ENCODE measurements at regions not wholly inside any gene's neighbourhood (a gene's known extent, or its start where the extent isn't known, plus 50 kb on each side); places are given as distances from the start of the nearest gene placed in this dataset.

DNA sequence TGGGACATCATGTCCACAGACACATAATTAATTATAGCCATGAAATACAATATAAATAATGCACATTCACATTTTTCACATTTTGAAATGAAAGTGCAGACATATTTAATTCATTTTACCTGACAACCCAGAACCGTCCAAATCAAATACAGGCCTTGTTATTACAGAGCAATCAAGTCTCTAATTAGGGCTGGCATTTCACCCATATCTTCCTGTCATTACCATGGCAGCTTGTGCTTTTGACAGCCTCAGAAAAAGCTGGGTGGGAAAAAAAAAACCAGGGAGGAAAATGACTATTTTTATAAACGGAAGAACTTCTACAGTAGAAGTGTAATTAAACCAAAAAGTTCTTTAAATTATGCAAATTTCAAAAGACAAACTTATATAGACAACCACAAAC, 436.4 kb downstream of the FBXO15 start:
- Mint-ChIP-seq H3K36me3 (no peaks in the 10 kb centered on the region), H3K27ac (no peak overlapping the region), H3K9me3 (peaks cover 0 to 5% (median 0%) of the 10 kb centered on the region in 7 donors), H3K4me3 (no peak overlapping the region), H3K4me1 (no peaks in the 10 kb centered on the region), H3K27me3 (no peaks in the 10 kb centered on the region)
- ATAC-seq (ENCODE audit: low read depth in 2 of 2): no peak
- DNase-seq: no peak

DNA sequence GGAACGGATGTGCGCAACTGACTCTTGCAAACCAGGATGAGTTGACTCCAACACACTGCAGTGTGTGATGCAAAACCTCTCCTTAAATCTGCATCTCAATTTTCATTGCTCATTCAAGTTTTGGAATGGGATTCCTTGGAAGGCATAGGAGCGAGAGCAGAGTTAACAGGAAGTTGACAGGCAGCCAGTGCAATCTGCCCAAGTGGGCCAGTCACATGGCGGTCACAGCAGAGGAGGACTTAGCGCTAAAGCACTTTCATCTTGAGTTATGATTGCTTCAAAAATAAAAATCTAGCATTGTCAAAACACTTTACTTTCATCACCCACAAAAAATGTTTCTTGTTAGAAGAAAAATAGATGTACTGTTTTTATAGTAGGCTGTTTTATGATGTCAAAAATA, 439.0 kb downstream of the FBXO15 start:
- no peak overlapping the region for H3K27ac Mint-ChIP-seq
- no peak for DNase-seq
- peaks cover 0 to 7% (median 0%) of the 10 kb centered on the region in 7 donors for H3K9me3 Mint-ChIP-seq
- ATAC-seq (ENCODE audit: low read depth in 2 of 2): no peak
- no peak overlapping the region for H3K4me3 Mint-ChIP-seq
- H3K27me3 Mint-ChIP-seq: no peaks in the 10 kb centered on the region
- H3K36me3 Mint-ChIP-seq: no peaks in the 10 kb centered on the region
- H3K4me1 Mint-ChIP-seq: no peaks in the 10 kb centered on the region

GRCh38 chr18:73707035-73707434, 440.6 kb downstream of the FBXO15 start:
- H3K27ac Mint-ChIP-seq: no peak overlapping the region
- DNase-seq (no peak), ATAC-seq (ENCODE audit: low read depth in 2 of 2) (no peak)
- H3K36me3 Mint-ChIP-seq: no peaks in the 10 kb centered on the region
- peaks cover 0 to 4% (median 0%) of the 10 kb centered on the region in 3 donors for H3K4me1 Mint-ChIP-seq
- H3K9me3 Mint-ChIP-seq: peaks cover 0 to 7% (median 0%) of the 10 kb centered on the region in 7 donors
- no peak overlapping the region for H3K4me3 Mint-ChIP-seq
- H3K27me3 Mint-ChIP-seq: no peaks in the 10 kb centered on the region

- Mint-ChIP-seq H3K4me1 (peaks cover 0 to 3% (median 0%) of the 10 kb centered on the region in 3 donors), H3K4me3 (no peak overlapping the region), H3K27me3 (no peaks in the 10 kb centered on the region), H3K9me3 (no peaks in the 10 kb centered on the region), H3K27ac (no peak overlapping the region), H3K36me3 (no peaks in the 10 kb centered on the region)
- ATAC-seq (ENCODE audit: low read depth in 2 of 2) (no peak), DNase-seq (no peak)
These were observed 450.3 kb downstream of the FBXO15 start for GRCh38 chr18:73697353-73697752.

GRCh38 chr18:73696698-73697097, 450.9 kb downstream of the FBXO15 start:
- Mint-ChIP-seq H3K27me3 (no peaks in the 10 kb centered on the region), H3K27ac (no peak overlapping the region), H3K36me3 (no peaks in the 10 kb centered on the region), H3K4me1 (no peaks in the 10 kb centered on the region), H3K9me3 (no peaks in the 10 kb centered on the region), H3K4me3 (no peak overlapping the region)
- DNase-seq: no peak
- no peak for ATAC-seq (ENCODE audit: low read depth in 2 of 2)

DNA sequence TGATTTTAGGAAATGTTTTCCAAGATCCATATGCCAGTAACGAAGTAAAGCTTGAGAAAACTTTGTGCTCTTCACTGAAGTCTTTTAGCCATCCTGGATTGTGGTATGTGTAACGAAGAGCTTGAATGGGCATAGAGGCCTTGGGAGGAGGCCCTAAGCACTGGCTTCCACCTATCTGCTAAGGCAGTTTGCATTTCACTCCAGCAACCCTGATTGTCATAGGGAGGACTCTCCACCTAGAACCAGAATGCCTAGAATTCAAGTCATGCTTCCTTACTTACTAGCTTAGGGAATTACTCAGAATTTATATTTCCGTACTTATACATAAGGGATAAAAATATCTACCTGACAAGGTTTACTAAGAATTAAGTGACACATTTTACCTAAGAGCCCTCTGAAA, 451.5 kb downstream of the FBXO15 start:
- no peaks in the 10 kb centered on the region for H3K36me3 Mint-ChIP-seq
- H3K4me3 Mint-ChIP-seq: no peak overlapping the region
- no peaks in the 10 kb centered on the region for H3K27me3 Mint-ChIP-seq
- H3K4me1 Mint-ChIP-seq: no peaks in the 10 kb centered on the region
- H3K27ac Mint-ChIP-seq: no peak overlapping the region
- no peaks in the 10 kb centered on the region for H3K9me3 Mint-ChIP-seq
- ATAC-seq (ENCODE audit: low read depth in 2 of 2) (no peak), DNase-seq (no peak)

- no peak for ATAC-seq (ENCODE audit: low read depth in 2 of 2)
- Mint-ChIP-seq H3K36me3 (no peaks in the 10 kb centered on the region), H3K9me3 (no peaks in the 10 kb centered on the region), H3K4me3 (no peak overlapping the region), H3K27me3 (no peaks in the 10 kb centered on the region), H3K4me1 (peaks cover 0 to 21% (median 6%) of the 10 kb centered on the region in 3 donors), H3K27ac (no peak overlapping the region)
- no peak for DNase-seq
These were observed 454.5 kb downstream of the FBXO15 start for GRCh38 chr18:73693091-73693490.

DNA sequence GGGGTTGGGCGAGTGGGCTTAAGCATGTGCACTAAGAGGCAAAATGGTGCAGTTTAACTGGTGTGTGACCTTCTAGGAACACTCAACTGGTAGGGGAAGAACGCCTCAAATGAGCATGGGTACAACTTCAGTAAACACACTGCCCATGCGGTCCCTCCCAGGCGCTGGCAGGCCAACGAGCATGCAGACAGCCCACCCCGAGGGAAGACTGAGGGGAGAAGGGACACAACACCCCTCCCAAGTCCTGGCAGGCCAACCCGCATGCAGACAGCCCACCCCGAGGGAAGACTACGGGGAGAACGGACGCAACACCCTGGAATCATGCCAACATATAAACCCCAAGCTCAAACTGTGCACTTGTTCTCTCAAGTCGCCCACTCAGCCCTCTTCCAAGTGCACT, 456.0 kb downstream of the FBXO15 start:
- Mint-ChIP-seq H3K4me3 (no peak overlapping the region), H3K9me3 (no peaks in the 10 kb centered on the region), H3K27me3 (no peaks in the 10 kb centered on the region), H3K27ac (no peak overlapping the region), H3K36me3 (no peaks in the 10 kb centered on the region), H3K4me1 (peaks cover 0 to 21% (median 6%) of the 10 kb centered on the region in 3 donors)
- no peak for ATAC-seq (ENCODE audit: low read depth in 2 of 2)
- no peak for DNase-seq

DNA sequence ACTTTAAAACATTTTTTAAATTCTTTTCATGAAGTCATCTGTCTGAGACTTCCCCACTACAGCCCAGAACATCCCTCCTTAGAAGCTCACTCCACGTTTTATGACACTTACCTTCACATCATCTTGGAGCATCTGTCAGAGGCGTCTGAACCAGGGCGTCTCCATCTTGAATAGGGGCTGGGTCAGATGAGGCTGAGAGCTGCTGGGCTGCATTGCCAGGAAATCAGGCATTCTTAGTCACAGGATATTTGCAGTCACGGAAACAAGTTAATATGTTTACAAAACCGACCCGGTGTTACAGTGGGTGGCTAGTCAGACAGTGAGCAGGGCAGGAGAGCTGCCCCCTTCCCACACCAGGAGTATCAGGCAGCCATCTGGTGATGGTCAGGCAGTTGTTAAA, 456.5 kb downstream of the FBXO15 start:
- no peaks in the 10 kb centered on the region for H3K27me3 Mint-ChIP-seq
- H3K4me1 Mint-ChIP-seq: peaks cover 0 to 21% (median 6%) of the 10 kb centered on the region in 3 donors
- H3K4me3 Mint-ChIP-seq: no peak overlapping the region
- H3K9me3 Mint-ChIP-seq: no peaks in the 10 kb centered on the region
- no peaks in the 10 kb centered on the region for H3K36me3 Mint-ChIP-seq
- DNase-seq (no peak), ATAC-seq (ENCODE audit: low read depth in 2 of 2) (no peak)
- H3K27ac Mint-ChIP-seq: no peak overlapping the region

DNA sequence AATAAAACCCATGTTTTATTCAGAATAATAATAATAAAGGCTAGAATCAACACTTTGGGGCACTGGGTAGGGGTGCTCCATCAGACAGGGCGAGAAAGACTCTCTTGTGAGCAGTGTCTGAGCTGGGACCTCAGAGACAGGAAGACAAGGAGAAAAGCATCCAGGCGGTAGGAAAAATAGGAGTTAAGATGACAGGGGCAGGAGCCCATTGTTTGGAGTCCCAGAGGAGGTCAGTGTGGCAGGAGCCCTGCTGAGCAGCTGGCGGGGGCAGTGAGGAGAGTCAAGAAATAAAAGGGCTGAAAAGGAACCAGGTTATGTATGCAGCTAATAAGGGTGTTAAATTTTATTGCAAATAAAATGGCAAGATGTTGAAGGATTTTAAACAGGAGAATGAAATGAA, 457.4 kb downstream of the FBXO15 start:
- Mint-ChIP-seq H3K4me1 (peaks cover 0 to 21% (median 6%) of the 10 kb centered on the region in 3 donors), H3K4me3 (no peak overlapping the region)
- no peak for ATAC-seq (ENCODE audit: low read depth in 2 of 2)

GRCh38 chr18:73688851-73689711, 458.6 kb downstream of the FBXO15 start:
- peak overlapping the region in 2 of 8 donors; percentile 14 to 47 for H3K4me3 Mint-ChIP-seq
- H3K27me3 Mint-ChIP-seq: no peaks in the 10 kb centered on the region
- no peaks in the 10 kb centered on the region for H3K9me3 Mint-ChIP-seq
- H3K27ac Mint-ChIP-seq: peak overlapping the region in 2 of 6 donors; percentile 9 to 20
- DNase-seq (peak; percentile 11), ATAC-seq (ENCODE audit: low read depth in 2 of 2) (peak; percentile 88 to 90)
- H3K4me1 Mint-ChIP-seq: peaks cover 0 to 21% (median 6%) of the 10 kb centered on the region in 3 donors
- no peaks in the 10 kb centered on the region for H3K36me3 Mint-ChIP-seq

More for the DNA sequence above, 457.4 kb downstream of the FBXO15 start:
- Mint-ChIP-seq H3K27me3 (no peaks in the 10 kb centered on the region), H3K36me3 (no peaks in the 10 kb centered on the region), H3K9me3 (no peaks in the 10 kb centered on the region), H3K27ac (peak overlapping the region in 2 of 6 donors; percentile 17 to 88)
- no peak for DNase-seq

DNA sequence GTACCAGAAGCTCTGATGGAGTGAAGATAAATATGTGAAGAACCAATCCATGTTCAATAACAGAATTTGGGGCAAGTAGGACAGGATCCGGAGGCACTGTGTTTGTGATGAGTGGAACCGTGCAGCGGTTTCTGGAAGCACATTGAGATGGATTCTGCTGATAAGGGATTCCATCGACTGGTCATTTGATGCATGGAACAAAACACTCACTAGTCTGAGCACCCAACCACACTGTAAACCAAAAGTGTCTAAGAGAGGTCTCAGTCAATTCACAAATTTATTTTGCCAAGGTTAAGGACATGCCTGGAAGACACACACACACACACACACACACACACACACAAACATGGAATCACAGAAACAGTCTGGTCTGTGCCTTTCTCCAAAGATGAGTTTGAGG, 459.5 kb downstream of the FBXO15 start:
- DNase-seq (no peak), ATAC-seq (ENCODE audit: low read depth in 2 of 2) (no peak)
- Mint-ChIP-seq H3K4me1 (peaks cover 0 to 21% (median 6%) of the 10 kb centered on the region in 3 donors), H3K27ac (peak overlapping the region in 2 of 6 donors; percentile 7 to 13), H3K27me3 (no peaks in the 10 kb centered on the region), H3K36me3 (no peaks in the 10 kb centered on the region), H3K9me3 (no peaks in the 10 kb centered on the region), H3K4me3 (peak overlapping the region in 1 of 8 donors; percentile 18)

GRCh38 chr18:73684647-73685046, 463.0 kb downstream of the FBXO15 start:
- Mint-ChIP-seq H3K9me3 (no peaks in the 10 kb centered on the region), H3K36me3 (no peaks in the 10 kb centered on the region), H3K27me3 (no peaks in the 10 kb centered on the region), H3K4me3 (no peak overlapping the region), H3K4me1 (peaks cover 0 to 14% (median 0%) of the 10 kb centered on the region in 3 donors), H3K27ac (no peak overlapping the region)
- ATAC-seq (ENCODE audit: low read depth in 2 of 2) (no peak), DNase-seq (no peak)

- Mint-ChIP-seq H3K4me3 (no peak overlapping the region), H3K36me3 (no peaks in the 10 kb centered on the region), H3K27ac (no peak overlapping the region), H3K4me1 (peaks cover 0 to 4% (median 0%) of the 10 kb centered on the region in 3 donors), H3K27me3 (no peaks in the 10 kb centered on the region), H3K9me3 (no peaks in the 10 kb centered on the region)
- DNase-seq: no peak
- ATAC-seq (ENCODE audit: low read depth in 2 of 2): no peak
These were observed 464.0 kb downstream of the FBXO15 start for GRCh38 chr18:73683409-73684238.
